HCT116 (cell line): ENCODE measurements at regions not wholly inside any gene's neighbourhood (a gene's known extent, or its start where the extent isn't known, plus 50 kb on each side); places are given as distances from the start of the nearest gene placed in this dataset.

Experiments
- ATAC-seq: fragments of 200-7000 bp; cut with Tn5 transposase; 2 replicates; pipeline ENCODE4 v1.9.1; 2020; ENCODE audit warnings: mild to moderate bottlenecking, moderate library complexity
- BruUV-seq: library from RNA; stranded (reverse); fragments of 400-500 nt; replicated peaks from 2 replicates; lab custom pipeline; 2021; lab: Mats Ljungman, UMichigan
- CTCF ChIA-PET: fragments of 300-600 bp; sonication (Branson Sonifier 250); formaldehyde crosslinking; loops from one replicate; lab custom pipeline; 2021; ENCODE audit warnings: antibody characterized with exemption; lab: Charles Lee
- POLR2A ChIA-PET: fragments of 300-600, 350-600 bp; sonication (Branson Sonifier 250); formaldehyde crosslinking; loops from one replicate; lab custom pipeline; 2021; ENCODE audit warnings: antibody characterized with exemption; lab: Charles Lee
- RAD21 ChIA-PET, 2 experiments: fragments of 300-600 bp; sonication (Branson Sonifier 250); formaldehyde crosslinking; loops; one replicate each; lab custom pipeline; 2023; ENCODE audit warnings: low total read pairs in 2 of 2; ENCODE audit not compliant: uncharacterized antibody in 2 of 2, unreplicated experiment in 2 of 2, low non-redundant PET in 1 of 2; lab: Charles Lee
- DNase-seq: peaks from one replicate; pipeline ENCODE4 v3.0.0-alpha.2; 2010; ENCODE audit warnings: low read depth, low spot score
- H2AFZ ChIP-seq: fragments of 200-600 bp; shearing (Covaris generic), sonication (generic); 2 replicates; pipeline ENCODE4 v1.6.1; 2017; ENCODE audit warnings: low read depth, mixed run types, mixed read lengths, antibody characterized with exemption, low read length; ENCODE audit not compliant: poor library complexity, severe bottlenecking
- H3K27ac ChIP-seq: 2 replicates; pipeline ENCODE4 v1.5.1; 2012; ENCODE audit warnings: low read depth, low read length
- H3K27me3 ChIP-seq: fragments of 200-600 bp; sonication (generic); 2 replicates; pipeline ENCODE4 v1.6.1; 2016; ENCODE audit warnings: mixed run types, low read length, mixed read lengths; ENCODE audit not compliant: insufficient read depth
- H3K36me3 ChIP-seq, 2 experiments: fragments of 200-500 bp in 1 of 2; fragments of 200-600 bp in 1 of 2; sonication (Bioruptor generic) in 1 of 2; sonication (generic) in 1 of 2; 2 replicates each; pipeline versions ENCODE4 v1.5.1 to v1.6.1; 2014 to 2016; ENCODE audit warnings: low read length in 2 of 2, inconsistent platforms in 1 of 2, mixed read lengths in 1 of 2, mixed run types in 1 of 2; ENCODE audit not compliant: insufficient read depth in 2 of 2, control insufficient read depth in 1 of 2
- H3K4me1 ChIP-seq, 2 experiments: fragments of 200-600 bp in 1 of 2; sonication (generic) in 1 of 2; 2 replicates each; pipeline versions ENCODE4 v1.5.1 to v1.6.1; 2012 to 2017; ENCODE audit warnings: low read length in 2 of 2, inconsistent platforms in 1 of 2, mild to moderate bottlenecking in 1 of 2, mixed read lengths in 1 of 2, mixed run types in 1 of 2, moderate library complexity in 1 of 2; ENCODE audit not compliant: insufficient read depth in 2 of 2, control insufficient read depth in 1 of 2
- H3K4me2 ChIP-seq: fragments of 200-600 bp; sonication (generic); 2 replicates; pipeline ENCODE4 v1.6.1; 2017; ENCODE audit warnings: mixed run types, low read length, mixed read lengths
- H3K4me3 ChIP-seq, 2 experiments: fragments of 200-600 bp in 1 of 2; sonication (generic) in 1 of 2; replicated peaks in 1 of 2; 2 replicates each; pipeline ENCODE4 v1.5.1; 2011 to 2016; ENCODE audit warnings: low read length in 2 of 2, control low read depth in 1 of 2, low read depth in 1 of 2, mild to moderate bottlenecking in 1 of 2, mixed read lengths in 1 of 2, mixed run types in 1 of 2
- H3K79me2 ChIP-seq: fragments of 200-600 bp; sonication (generic); 2 replicates; pipeline ENCODE4 v1.6.1; 2017; ENCODE audit warnings: mild to moderate bottlenecking, mixed run types, low read length, moderate library complexity, mixed read lengths; ENCODE audit not compliant: insufficient read depth
- H3K9ac ChIP-seq: fragments of 200-600 bp; sonication (generic); 2 replicates; pipeline ENCODE4 v1.6.1; 2016; ENCODE audit warnings: low read length, mixed read lengths
- H3K9me2 ChIP-seq: fragments of 200-600 bp; sonication (generic), shearing (Covaris generic); 2 replicates; pipeline ENCODE4 v1.6.1; 2017; ENCODE audit warnings: mixed run types, mild to moderate bottlenecking, moderate library complexity; ENCODE audit not compliant: insufficient read depth
- H3K9me3 ChIP-seq, 2 experiments: fragments of 200-500 bp in 1 of 2; fragments of 200-600 bp in 1 of 2; sonication (Bioruptor generic) in 1 of 2; sonication (generic) in 1 of 2; 2 replicates each; pipeline ENCODE4 v1.6.1; 2014 to 2017; ENCODE audit warnings: low read length in 2 of 2, mixed read lengths in 2 of 2, inconsistent platforms in 1 of 2, low read depth in 1 of 2, mild to moderate bottlenecking in 1 of 2, mixed run types in 1 of 2, moderate library complexity in 1 of 2; ENCODE audit not compliant: control insufficient read depth in 1 of 2, insufficient read depth in 1 of 2
- H4K20me1 ChIP-seq: fragments of 200-600 bp; sonication (generic), shearing (Covaris generic); 2 replicates; pipeline ENCODE4 v1.6.1; 2017; ENCODE audit warnings: mixed run types, mild to moderate bottlenecking, moderate library complexity; ENCODE audit not compliant: insufficient read depth
- ATF3 ChIP-seq: IDR thresholded peaks from 2 replicates; pipeline ENCODE4 v1.6.1; 2012
- CBX3 ChIP-seq: IDR thresholded peaks from 2 replicates; pipeline ENCODE4 v1.6.1; 2012; ENCODE audit warnings: low read depth
- CEBPB ChIP-seq: IDR thresholded peaks from 2 replicates; pipeline ENCODE4 v1.6.1; 2012; ENCODE audit warnings: low read depth
- CTCF ChIP-seq, 3 experiments: fragments of 200-600 bp in 1 of 3; sonication (generic) in 1 of 3; IDR thresholded peaks in 2 of 3; conservative IDR thresholded peaks in 1 of 3; 2 replicates each; pipeline ENCODE4 v1.5.1; 2012 to 2017; ENCODE audit warnings: low read depth in 2 of 3, low read length in 2 of 3, antibody characterized with exemption in 1 of 3, borderline replicate concordance in 1 of 3, control low read depth in 1 of 3, mild to moderate bottlenecking in 1 of 3, mixed read lengths in 1 of 3, mixed run types in 1 of 3, moderate library complexity in 1 of 3; ENCODE audit not compliant: insufficient read depth in 1 of 3
- EGR1 ChIP-seq: IDR thresholded peaks from 2 replicates; pipeline ENCODE4 v1.6.1; 2012; ENCODE audit warnings: low read depth
- ELF1 ChIP-seq: IDR thresholded peaks from 2 replicates; pipeline ENCODE4 v1.6.1; 2012; ENCODE audit warnings: low read depth, borderline replicate concordance
- EZH2 ChIP-seq: fragments of 200-600 bp; sonication (generic); IDR thresholded peaks from 2 replicates; pipeline ENCODE4 v1.6.1; 2017; ENCODE audit warnings: antibody characterized with exemption, mixed run types
- EZH2phosphoT487 ChIP-seq: fragments of 200-600 bp; IDR thresholded peaks from 2 replicates; pipeline ENCODE4 v1.6.1; 2018; ENCODE audit warnings: antibody characterized with exemption, borderline replicate concordance
- FOSL1 ChIP-seq: IDR thresholded peaks from 2 replicates; pipeline ENCODE4 v1.6.1; 2012; ENCODE audit warnings: low read depth
- JUND ChIP-seq: IDR thresholded peaks from 2 replicates; pipeline ENCODE4 v1.6.1; 2012
- MAX ChIP-seq: IDR thresholded peaks from 2 replicates; pipeline ENCODE4 v1.6.1; 2012
- RAD21 ChIP-seq: IDR thresholded peaks from 2 replicates; pipeline ENCODE4 v1.6.1; 2012; ENCODE audit warnings: low read depth, mild to moderate bottlenecking
- REST ChIP-seq: IDR thresholded peaks from 2 replicates; pipeline ENCODE4 v1.6.1; 2012; ENCODE audit warnings: low read depth
- SIN3A ChIP-seq: IDR thresholded peaks from 2 replicates; pipeline ENCODE4 v1.6.1; 2012; ENCODE audit warnings: low read depth
- SP1 ChIP-seq: IDR thresholded peaks from 2 replicates; pipeline ENCODE4 v1.6.1; 2012; ENCODE audit warnings: low read depth
- TCF7L2 ChIP-seq: IDR thresholded peaks from 2 replicates; pipeline ENCODE4 v1.7.0; 2011; ENCODE audit warnings: borderline replicate concordance, inconsistent platforms; ENCODE audit not compliant: insufficient read depth, insufficient read length; ENCODE audit errors: extremely low read depth
- YY1 ChIP-seq: IDR thresholded peaks from 2 replicates; pipeline ENCODE4 v1.6.1; 2011; ENCODE audit warnings: low read length, low read depth, moderate library complexity, mild to moderate bottlenecking; ENCODE audit not compliant: insufficient replicate concordance; ENCODE audit errors: extremely low read depth
- ZBTB33 ChIP-seq: IDR thresholded peaks from 2 replicates; pipeline ENCODE4 v1.6.1; 2011; ENCODE audit warnings: mild to moderate bottlenecking, low read length, moderate library complexity; ENCODE audit not compliant: insufficient replicate concordance; ENCODE audit errors: extremely low read depth
- ZFX ChIP-seq: fragments of 450-650 bp; IDR thresholded peaks from 2 replicates; pipeline ENCODE4 v1.6.1; 2017
- ZNF274 ChIP-seq: fragments of 200-500 bp; sonication (Bioruptor generic); IDR thresholded peaks from 2 replicates; pipeline ENCODE4 v1.6.1; 2014; ENCODE audit warnings: mild to moderate bottlenecking, low read depth, low read length, inconsistent platforms
- intact Hi-C: fragments of 100-400 bp; cut with micrococcal nuclease; formaldehyde crosslinking; loops from 2 replicates; pipeline ENCODE4 v1.10.0; 2022

- Histone ChIP-seq H2AFZ (no peak overlapping the region), H3K4me2 (no peak overlapping the region), H3K4me1 (no peaks in the 10 kb centered on the region), H3K9ac (no peak overlapping the region), H3K36me3 (no peaks in the 10 kb centered on the region), H3K27ac (no peak overlapping the region), H3K27me3 (no peaks in the 10 kb centered on the region), H3K79me2 (no peaks in the 10 kb centered on the region), H3K9me2 (no peaks in the 10 kb centered on the region), H3K4me3 (no peak overlapping the region), H4K20me1 (no peaks in the 10 kb centered on the region), H3K9me3 (peaks cover 20 to 34% of the 10 kb centered on the region in 2 experiments; a peak in 2 of 4 replicates)
- BruUV-seq = no TSS peak
- ChIA-PET RAD21 (no interaction called here), POLR2A (no interaction called here), CTCF (no interaction called here)
- no peak for ATAC-seq
- intact Hi-C loops = no loop called here
- DNase-seq = no peak
- TF ChIP-seq EZH2 (no peak), ZNF274 (no peak), EGR1 (no peak), REST (no peak), FOSL1 (no peak), CEBPB (no peak), YY1 (no peak), ELF1 (no peak), CBX3 (no peak), ZFX (no peak), JUND (no peak), TCF7L2 (no peak), ZBTB33 (no peak), SP1 (no peak), EZH2phosphoT487 (no peak), SIN3A (no peak), ATF3 (no peak), CTCF (IDR thresholded peaks at IDR 0.05 in 2 of 3, conservative IDR thresholded peaks at IDR 0.05 in 1 of 3; ENCODE audit: borderline replicate concordance in 1 of 3, insufficient read depth in 1 of 3, low read depth in 2 of 3, low read length in 2 of 3) (no peak), MAX (no peak), RAD21 (no peak)
Measured at GRCh38 chr21:28150778-28151177, 841.9 kb downstream of the LTN1 start.
